Natural killer cell (primary cell): ENCODE measurements at regions not wholly inside any gene's neighbourhood (a gene's known extent, or its start where the extent isn't known, plus 50 kb on each side); places are given as distances from the start of the nearest gene placed in this dataset.

Experiments used
- ATAC-seq, 3 donors: fragments of 150-1000 bp in 2 of 3; fragments of 200-7000 bp in 1 of 3; cut with Tn5 transposase; 1 replicate in 1 of 3; 2 replicates in 2 of 3; pipeline ENCODE4 v1.10.0; 2021; ENCODE audit warnings: mild to moderate bottlenecking in 2 of 3, moderate library complexity in 2 of 3
- DNase-seq, 2 donors: peaks; one replicate each; pipeline versions ENCODE4 v3.0.0 to v3.0.0-alpha.2; 2013 to 2021; ENCODE audit warnings: mixed read lengths in 1 of 2
- H3K27ac ChIP-seq: one replicate; pipeline ENCODE4 v1.5.1; 2013; ENCODE audit warnings: mild to moderate bottlenecking, low read length
- H3K27me3 ChIP-seq: one replicate; pipeline ENCODE4 v1.6.1; 2013; ENCODE audit warnings: low read length; ENCODE audit not compliant: control insufficient read depth, insufficient read depth
- H3K36me3 ChIP-seq: one replicate; pipeline ENCODE4 v1.6.1; 2013; ENCODE audit warnings: low read length; ENCODE audit not compliant: control insufficient read depth, insufficient read depth
- H3K4me1 ChIP-seq: one replicate; pipeline ENCODE4 v1.6.1; 2013; ENCODE audit warnings: low read length; ENCODE audit not compliant: control insufficient read depth, insufficient read depth
- H3K4me3 ChIP-seq: one replicate; pipeline ENCODE4 v1.5.1; 2013; ENCODE audit warnings: low read length
- H3K9me3 ChIP-seq: one replicate; pipeline ENCODE4 v1.6.1; 2013; ENCODE audit warnings: low read length; ENCODE audit not compliant: control insufficient read depth, insufficient read depth
- H3K27ac Mint-ChIP-seq, 2 donors: one replicate each; pipeline ENCODE4 v1.8.0; 2022; ENCODE audit warnings: mild to moderate bottlenecking in 2 of 2, mixed read lengths in 2 of 2, moderate library complexity in 1 of 2
- H3K27me3 Mint-ChIP-seq, 2 donors: one replicate each; pipeline ENCODE4 v1.8.0; 2022; ENCODE audit warnings: low read depth in 2 of 2, mixed read lengths in 2 of 2
- H3K36me3 Mint-ChIP-seq: one replicate; pipeline ENCODE4 v1.8.0; 2022; ENCODE audit warnings: mixed read lengths
- H3K4me1 Mint-ChIP-seq, 2 donors: one replicate each; pipeline ENCODE4 v1.8.0; 2022; ENCODE audit warnings: mixed read lengths in 2 of 2
- H3K4me3 Mint-ChIP-seq: one replicate; pipeline ENCODE4 v1.8.0; 2022; ENCODE audit warnings: mild to moderate bottlenecking, moderate library complexity, mixed read lengths
- H3K9me3 Mint-ChIP-seq, 2 donors: one replicate each; pipeline ENCODE4 v1.8.0; 2022; ENCODE audit warnings: mixed read lengths in 2 of 2
- CTCF ChIP-seq: fragments of 200-600 bp; IDR thresholded peaks from one replicate; pipeline ENCODE4 v1.8.0; 2022; ENCODE audit warnings: antibody characterized with exemption
- WGBS: methylation state at CpG from one replicate; pipeline ENCODE4 v1.1.7; 2013; ENCODE audit warnings: missing lambda C conversion rate; ENCODE audit not compliant: insufficient coverage; 5-methylcytosine and 5-hydroxymethylcytosine counted together
- intact Hi-C: fragments of 100-400 bp; cut with micrococcal nuclease; formaldehyde crosslinking; loops from one replicate; pipeline ENCODE4 v1.14.2; 2022

- no peaks in the 10 kb centered on the region for H3K4me1 Mint-ChIP-seq
- Histone ChIP-seq H3K36me3 (no peaks in the 10 kb centered on the region), H3K4me1 (no peaks in the 10 kb centered on the region), H3K4me3 (no peak overlapping the region), H3K27ac (no peak overlapping the region), H3K9me3 (no peaks in the 10 kb centered on the region), H3K27me3 (no peaks in the 10 kb centered on the region)
- peaks cover 8% of the 10 kb centered on the region for H3K36me3 Mint-ChIP-seq
- H3K27me3 Mint-ChIP-seq = no peaks in the 10 kb centered on the region
- H3K9me3 Mint-ChIP-seq = peaks cover 12 to 19% of the 10 kb centered on the region in 2 donors
- ATAC-seq (no peak), DNase-seq (no peak)
- H3K4me3 Mint-ChIP-seq = no peak overlapping the region
- intact Hi-C loops = no loop called here
- H3K27ac Mint-ChIP-seq = no peak overlapping the region
- no peak for TF ChIP-seq CTCF
Observed at GRCh38 chr2:186304064-186304463, 182.0 kb upstream of the ZC3H15 start.

GRCh38 chr2:186306754-186307153, 179.3 kb upstream of the ZC3H15 start:
- no peak for ATAC-seq
- H3K27ac ChIP-seq = no peak overlapping the region
- Mint-ChIP-seq H3K36me3 (peaks cover 14% of the 10 kb centered on the region), H3K4me3 (no peak overlapping the region), H3K4me1 (no peaks in the 10 kb centered on the region), H3K27ac (no peak overlapping the region), H3K27me3 (no peaks in the 10 kb centered on the region), H3K9me3 (peaks cover 10 to 20% of the 10 kb centered on the region in 2 donors)
- H3K9me3 ChIP-seq = no peaks in the 10 kb centered on the region
- DNase-seq = no peak
- H3K36me3 ChIP-seq = no peaks in the 10 kb centered on the region
- H3K27me3 ChIP-seq = no peaks in the 10 kb centered on the region
- H3K4me3 ChIP-seq = no peak overlapping the region
- H3K4me1 ChIP-seq = no peaks in the 10 kb centered on the region
- TF ChIP-seq CTCF = no peak
- intact Hi-C loops = no loop called here

GRCh38 chr2:186307871-186308270, 178.2 kb upstream of the ZC3H15 start:
- Mint-ChIP-seq H3K4me3 (no peak overlapping the region), H3K27ac (no peak overlapping the region), H3K9me3 (peaks cover 10 to 30% of the 10 kb centered on the region in 2 donors), H3K27me3 (no peaks in the 10 kb centered on the region), H3K36me3 (peaks cover 25% of the 10 kb centered on the region), H3K4me1 (no peaks in the 10 kb centered on the region)
- Histone ChIP-seq H3K27me3 (no peaks in the 10 kb centered on the region), H3K27ac (no peak overlapping the region), H3K4me3 (no peak overlapping the region), H3K4me1 (no peaks in the 10 kb centered on the region), H3K9me3 (peaks cover 2% of the 10 kb centered on the region), H3K36me3 (no peaks in the 10 kb centered on the region)
- DNase-seq = no peak
- TF ChIP-seq CTCF = no peak
- no peak for ATAC-seq
- intact Hi-C loops = no loop called here

GRCh38 chr2:186308347-186308746, 177.7 kb upstream of the ZC3H15 start:
- no peak overlapping the region for H3K4me3 ChIP-seq
- no peak overlapping the region for H3K27ac ChIP-seq
- intact Hi-C loops = no loop called here
- Mint-ChIP-seq H3K4me1 (no peaks in the 10 kb centered on the region), H3K27ac (no peak overlapping the region), H3K27me3 (no peaks in the 10 kb centered on the region), H3K36me3 (peaks cover 26% of the 10 kb centered on the region), H3K4me3 (no peak overlapping the region), H3K9me3 (peaks cover 10 to 30% of the 10 kb centered on the region in 2 donors)
- no peaks in the 10 kb centered on the region for H3K36me3 ChIP-seq
- no peaks in the 10 kb centered on the region for H3K4me1 ChIP-seq
- H3K9me3 ChIP-seq = peaks cover 6% of the 10 kb centered on the region
- ATAC-seq = no peak
- no peak for TF ChIP-seq CTCF
- WGBS = 68% methylated on average over 1 of the region's 1 CpG
- DNase-seq = no peak
- H3K27me3 ChIP-seq = no peaks in the 10 kb centered on the region
